ENCODE measurements at regions not wholly inside any gene's neighbourhood (a gene's known extent, or its start where the extent isn't known, plus 50 kb on each side); places are given as distances from the start of the nearest gene placed in this dataset.

GRCh38 chr1:238660849-238661248 lies 725.5 kb upstream of the CHRM3 start:
- TF ChIP-seq POLR2A (IDR thresholded peaks at IDR 0.05) (no peak), CTCF (IDR thresholded peaks at IDR 0.05) (no peak)
